HG03457 (cell line): ENCODE measurements at regions not wholly inside any gene's neighbourhood (a gene's known extent, or its start where the extent isn't known, plus 50 kb on each side); places are given as distances from the start of the nearest gene placed in this dataset.

Source experiments
- ATAC-seq: cut with Tn5 transposase; IDR thresholded peaks from one replicate; pipeline ENCODE4 v1.9.1; 2021; ENCODE audit warnings: moderate number of reproducible peaks; ENCODE audit not compliant: unreplicated experiment

DNA sequence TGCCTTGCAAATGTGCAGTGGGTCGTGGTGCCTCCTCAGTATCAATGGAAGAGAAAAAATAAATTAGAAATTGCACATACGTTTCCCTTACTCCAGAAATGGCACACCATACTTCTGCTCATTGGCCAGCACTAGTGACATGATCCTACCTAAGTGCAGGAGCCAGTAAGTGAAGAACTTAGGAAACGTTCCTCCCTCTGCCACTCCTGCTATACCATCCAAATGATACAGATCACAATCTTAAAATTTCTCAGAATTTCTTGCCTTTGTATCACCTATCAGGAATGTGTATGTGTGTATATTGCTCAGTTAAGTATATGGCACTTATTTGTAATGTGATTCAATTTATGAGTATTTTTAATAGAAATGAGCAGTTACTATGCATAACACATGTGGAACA, 237.0 kb upstream of the UBE2E3 start:
- no peak for ATAC-seq

DNA sequence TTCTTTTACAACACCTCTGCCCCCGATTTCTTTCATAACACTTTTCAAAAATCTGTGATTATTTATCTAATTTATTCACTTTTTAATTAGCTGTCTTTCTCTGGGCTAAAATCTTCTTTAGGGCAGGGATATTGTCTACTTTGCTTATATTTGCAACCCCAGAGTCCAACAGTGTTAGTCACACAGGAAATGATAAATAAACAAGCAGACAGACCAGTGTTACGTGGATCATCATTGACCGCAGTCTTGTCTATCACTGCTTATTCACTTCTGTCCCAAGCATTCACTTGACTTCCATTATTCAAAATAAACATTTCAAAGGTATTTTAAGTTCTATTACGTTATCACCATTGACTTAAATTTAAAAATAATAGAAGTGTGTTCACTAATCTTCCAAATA, 237.6 kb upstream of the UBE2E3 start:
- ATAC-seq = no peak

DNA sequence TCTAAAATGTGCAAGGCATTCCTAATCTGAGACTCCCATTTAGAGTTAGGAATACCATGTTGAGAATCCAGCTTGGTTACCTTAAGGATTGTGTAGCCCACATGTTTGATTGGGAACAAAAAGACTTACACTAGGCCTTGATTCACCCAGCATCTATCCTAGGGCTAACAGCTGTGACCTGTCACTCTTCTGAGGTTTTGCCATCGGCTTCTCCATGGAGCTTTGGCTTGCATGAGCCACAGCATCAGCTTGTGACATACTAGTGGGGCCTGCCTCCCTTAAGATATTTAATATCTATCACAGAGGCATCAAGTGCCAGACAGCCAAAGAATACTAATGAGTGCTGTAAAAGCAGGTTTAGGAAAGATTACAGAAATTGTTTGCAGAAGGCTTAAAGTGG, 241.3 kb upstream of the UBE2E3 start:
- no peak for ATAC-seq

DNA sequence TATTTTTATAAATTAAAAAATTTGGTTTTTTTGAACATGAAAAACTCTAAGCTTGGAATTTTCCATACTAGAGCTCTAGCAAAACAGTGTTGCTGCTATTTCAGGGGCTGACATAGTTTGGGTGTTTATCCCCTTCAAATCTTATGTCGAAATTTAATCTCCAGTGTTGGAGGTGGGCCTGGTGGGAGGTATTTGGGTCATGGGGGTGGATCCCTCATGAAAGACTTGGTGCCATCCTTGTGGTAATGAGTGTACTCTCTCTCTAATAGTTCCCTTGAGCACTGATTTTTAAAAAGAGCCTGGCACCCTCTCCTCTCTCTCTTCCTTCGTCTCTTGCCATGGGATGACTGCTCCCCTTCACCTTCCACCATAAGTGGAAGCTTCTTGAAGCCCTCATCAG, 244.6 kb upstream of the UBE2E3 start:
- no peak for ATAC-seq

DNA sequence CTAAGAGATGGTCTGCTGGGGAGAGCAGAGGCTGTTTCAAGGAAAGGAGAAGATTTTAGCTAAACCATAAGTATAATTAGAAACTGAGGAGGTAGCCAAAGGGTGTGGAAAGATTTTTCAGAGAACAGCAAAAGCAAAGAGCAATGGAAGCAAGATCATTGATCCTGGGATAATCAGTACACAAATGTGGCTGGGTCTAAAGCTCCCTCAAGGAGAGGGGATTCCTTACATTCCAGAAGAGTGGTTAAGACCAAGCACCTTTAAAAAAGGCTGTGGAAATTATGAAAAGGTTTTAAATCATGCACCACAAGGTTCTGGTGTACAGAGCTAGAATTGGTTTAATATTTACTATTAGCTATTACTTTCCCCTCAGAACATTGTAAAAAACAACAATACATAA, 246.0 kb upstream of the UBE2E3 start:
- no peak for ATAC-seq

DNA sequence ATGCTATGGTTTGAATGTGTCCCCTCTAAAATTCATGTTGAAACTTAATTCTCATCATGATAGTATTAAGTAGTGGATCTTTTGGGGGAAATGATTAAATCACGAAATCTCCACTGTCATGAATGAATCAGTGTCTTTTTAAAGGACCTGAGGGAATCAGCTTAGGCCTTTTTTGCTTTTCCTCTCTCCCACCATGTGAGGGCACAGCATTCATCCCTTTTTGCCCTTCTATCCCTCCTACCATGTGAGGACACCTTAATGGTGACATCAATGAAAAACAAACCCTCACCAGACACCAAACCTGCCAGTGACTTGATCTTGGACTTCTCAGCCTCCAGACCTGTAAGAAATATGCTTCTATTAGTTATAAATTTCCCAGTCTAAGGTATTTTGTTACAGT, 247.1 kb upstream of the UBE2E3 start:
- ATAC-seq = no peak

DNA sequence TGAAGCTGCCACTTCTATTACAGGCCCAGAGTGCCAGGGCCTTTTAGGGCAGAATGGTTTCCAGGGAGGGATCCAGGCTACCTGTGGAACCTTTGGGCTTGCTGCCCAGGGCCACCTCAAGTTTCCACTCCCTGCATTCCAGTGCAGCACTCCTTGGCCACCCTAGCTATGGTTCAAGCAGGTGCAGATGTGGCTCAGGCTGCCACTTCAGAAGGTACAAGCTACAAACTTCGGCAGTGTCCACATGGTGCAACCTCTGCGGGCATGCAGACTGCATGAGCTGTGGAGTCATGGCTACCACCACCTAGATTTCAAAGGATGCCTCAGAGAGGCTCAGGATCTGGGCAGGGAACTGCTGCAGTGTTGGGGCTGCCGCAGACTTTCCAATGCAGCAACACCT, 248.1 kb upstream of the UBE2E3 start:
- no peak for ATAC-seq

DNA sequence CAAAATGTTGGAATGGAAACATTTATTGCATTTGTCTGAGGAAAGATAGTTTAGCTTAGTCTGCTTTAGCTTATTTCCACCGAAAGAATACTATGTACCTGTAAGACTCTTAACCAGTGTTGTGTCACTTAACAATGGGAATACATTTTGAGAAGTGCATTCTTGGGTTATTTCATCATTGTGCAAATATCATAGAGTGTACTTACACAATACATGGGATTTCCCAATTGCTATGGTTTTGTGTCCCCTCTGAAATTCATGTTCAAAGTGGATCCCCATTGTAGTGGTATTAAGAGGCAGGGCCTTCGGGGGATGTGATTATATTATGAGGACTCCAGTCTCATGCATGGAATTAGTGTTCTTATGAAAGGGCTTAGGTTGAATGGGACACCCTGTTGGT, 249.4 kb upstream of the UBE2E3 start:
- ATAC-seq = no peak

DNA sequence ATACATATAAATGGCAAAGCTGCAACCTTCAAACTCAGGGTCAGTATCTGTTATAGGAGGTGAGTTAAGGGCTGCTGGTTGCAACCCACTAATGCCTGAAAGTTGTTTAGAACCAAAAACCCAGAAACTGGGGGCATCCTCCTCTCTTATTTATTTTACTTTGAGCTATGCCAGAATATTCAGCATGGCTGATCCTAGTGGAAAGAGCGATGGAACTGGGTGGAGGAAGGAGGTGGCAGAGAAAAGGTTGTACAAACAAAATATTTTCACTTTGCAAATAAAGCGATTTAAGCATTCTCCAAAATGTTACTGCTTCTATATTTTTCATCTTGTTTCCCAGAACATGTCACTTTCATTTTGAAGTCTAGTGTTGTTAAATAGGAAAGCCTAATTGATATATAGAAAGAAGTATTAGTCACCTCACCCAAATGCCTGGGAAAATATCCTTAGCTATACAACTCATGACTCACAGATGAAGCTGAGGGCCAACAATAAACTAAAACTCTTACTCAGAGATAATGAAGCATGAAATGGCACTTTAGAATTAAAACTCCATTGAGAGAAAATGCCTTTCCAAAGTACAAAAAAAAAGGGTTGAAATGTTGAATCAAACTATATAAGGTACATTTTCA, 251.4 kb upstream of the UBE2E3 start:
- no peak for ATAC-seq

DNA sequence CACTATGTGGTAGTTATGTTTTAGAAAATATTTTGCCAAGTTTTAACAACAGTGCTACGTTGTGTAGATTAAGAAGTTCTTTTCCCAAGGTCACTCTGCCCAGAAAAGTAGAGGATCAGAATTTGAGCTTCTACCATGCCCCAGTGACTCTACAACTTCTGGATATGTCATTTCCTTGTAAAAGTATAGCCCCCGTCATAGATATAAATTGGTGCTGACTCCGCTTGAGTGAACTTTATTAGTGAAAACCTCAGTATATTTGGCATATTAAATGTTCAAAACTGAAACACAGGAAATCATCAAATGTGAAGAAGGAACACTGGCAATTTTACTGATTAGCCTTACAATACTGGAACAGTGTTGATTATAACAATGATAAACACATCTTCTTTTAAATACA, 256.7 kb upstream of the UBE2E3 start:
- ATAC-seq = no peak

DNA sequence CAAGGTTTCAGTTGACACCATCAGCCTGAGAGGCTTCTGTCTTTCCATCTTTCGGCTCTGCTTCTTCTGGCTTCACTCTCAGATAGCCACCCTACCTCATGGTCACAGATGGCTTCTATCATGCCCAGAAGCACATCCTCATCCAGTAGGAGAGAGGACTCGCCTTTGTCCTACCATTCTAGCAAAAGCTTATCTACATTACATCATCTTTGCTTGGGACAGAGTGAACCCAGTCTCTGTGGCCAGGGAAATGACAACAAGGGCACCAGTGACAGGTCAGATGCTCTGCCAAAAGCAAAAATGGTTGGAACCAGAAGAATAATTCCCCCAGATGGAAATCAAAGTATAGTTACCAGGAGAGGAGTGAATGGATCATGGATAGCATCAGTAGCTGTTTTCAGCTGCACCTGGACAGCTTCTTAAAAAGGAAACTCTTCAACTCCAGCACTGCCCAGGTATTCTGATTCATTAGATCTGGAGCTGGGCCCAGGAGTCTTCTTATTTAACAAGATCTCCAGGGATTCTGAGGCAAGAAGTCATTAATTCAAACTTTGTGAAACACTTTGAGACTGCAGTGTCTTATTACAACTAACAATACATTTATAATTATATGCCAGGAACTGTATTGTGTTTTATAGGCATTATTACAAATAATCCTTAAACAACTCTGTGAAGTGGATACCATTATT, 257.7 kb upstream of the UBE2E3 start:
- no peak for ATAC-seq

DNA sequence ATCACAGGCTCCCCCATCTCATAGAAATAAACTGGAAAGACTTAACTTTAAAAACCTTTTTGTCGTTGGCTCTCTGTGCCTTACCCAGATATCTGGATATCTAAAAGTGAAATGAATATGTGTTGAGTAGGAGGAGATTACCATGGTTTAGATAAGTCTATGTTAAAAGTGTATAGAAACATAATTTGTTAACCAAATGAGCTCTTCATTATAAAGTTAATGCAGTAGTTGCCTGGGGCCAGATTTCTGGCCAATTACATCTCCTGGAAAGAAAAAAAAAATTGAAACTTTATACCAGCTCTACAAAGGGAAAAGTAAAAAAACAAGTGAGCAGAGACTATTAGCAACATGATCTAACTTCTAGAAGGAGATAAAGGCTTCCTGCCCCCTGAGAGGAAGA, 259.6 kb upstream of the UBE2E3 start:
- ATAC-seq = no peak

DNA sequence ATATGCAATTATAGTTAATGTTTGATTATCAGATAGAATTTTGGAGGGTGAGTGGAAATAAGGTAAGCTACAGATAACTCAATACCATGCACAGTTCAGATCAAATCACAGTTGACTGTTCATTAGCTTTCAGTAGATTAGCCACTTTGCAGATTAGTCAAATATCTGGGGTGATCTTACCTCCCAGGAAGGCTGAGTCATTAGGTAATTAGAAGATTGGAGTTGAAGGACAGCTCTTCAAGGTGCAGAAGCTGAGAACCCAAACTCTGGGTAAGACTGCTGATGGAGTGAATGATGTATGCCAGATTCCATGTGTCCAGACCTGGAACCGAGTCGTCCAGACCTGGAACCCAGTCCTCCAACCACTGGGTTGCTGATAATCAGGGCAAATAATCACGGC, 262.8 kb upstream of the UBE2E3 start:
- no peak for ATAC-seq

DNA sequence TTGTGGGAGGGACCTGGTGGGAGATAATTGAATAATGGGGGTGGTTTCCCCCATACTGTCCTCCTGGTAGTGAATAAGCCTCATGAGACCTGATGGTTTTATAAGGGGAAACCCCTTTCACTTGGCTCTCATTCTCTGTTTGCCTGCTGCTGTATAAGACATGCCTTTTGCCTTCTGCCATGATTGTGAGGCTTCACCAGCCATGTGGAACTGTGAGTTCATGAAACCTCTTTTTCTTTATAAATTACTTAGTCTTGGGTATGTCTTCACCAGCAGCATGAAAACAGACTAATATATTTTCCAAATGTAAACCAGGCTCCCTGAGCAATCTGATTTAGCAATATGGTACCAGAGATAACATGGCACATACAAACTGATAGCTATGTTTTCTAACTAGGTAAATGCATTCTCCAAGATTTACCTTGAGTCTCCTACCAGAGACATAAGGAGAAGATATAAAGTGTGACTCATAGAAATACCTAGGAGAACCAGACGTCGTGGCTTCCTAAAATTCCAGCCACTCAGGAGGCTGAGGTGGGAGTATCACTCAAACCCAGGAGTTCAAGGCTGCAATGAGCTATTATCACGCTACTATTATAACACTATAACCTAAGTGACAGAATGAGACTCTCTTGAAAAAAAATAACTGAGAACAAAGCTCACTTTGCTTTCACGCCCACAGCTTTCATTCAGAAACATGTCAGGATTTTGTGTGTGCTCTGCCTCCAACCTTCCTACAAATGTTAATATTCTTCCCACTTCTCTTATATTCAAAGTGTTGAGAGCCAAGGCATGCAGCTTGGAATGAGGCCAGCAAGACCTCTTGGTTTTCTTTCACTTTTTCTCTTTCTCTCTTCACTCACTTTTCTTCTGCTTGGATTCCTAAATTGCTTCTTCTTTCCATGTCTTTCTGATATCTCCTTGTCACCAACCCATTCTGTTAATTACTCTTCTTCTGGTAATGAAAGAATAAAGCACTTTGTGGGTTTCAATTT, 263.9 kb upstream of the UBE2E3 start:
- no peak for ATAC-seq

DNA sequence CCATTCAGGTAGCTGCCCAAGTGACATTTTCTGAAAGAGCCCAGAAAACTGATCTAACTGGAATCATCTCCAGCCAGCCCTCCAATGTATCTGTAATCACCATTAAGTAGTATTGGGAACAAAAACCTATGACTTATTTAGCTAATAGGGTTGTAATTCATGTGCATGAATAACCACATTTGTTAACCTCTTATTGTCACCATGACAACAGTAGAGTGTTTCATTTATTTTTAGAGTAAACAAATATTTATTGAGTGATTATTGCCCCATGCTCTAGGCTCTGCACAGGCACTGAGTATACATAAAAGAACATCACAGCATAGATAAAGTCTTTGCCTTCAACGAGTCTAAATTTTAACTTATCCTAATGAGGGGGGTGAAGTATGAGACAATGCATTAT, 265.4 kb upstream of the UBE2E3 start:
- no peak for ATAC-seq

DNA sequence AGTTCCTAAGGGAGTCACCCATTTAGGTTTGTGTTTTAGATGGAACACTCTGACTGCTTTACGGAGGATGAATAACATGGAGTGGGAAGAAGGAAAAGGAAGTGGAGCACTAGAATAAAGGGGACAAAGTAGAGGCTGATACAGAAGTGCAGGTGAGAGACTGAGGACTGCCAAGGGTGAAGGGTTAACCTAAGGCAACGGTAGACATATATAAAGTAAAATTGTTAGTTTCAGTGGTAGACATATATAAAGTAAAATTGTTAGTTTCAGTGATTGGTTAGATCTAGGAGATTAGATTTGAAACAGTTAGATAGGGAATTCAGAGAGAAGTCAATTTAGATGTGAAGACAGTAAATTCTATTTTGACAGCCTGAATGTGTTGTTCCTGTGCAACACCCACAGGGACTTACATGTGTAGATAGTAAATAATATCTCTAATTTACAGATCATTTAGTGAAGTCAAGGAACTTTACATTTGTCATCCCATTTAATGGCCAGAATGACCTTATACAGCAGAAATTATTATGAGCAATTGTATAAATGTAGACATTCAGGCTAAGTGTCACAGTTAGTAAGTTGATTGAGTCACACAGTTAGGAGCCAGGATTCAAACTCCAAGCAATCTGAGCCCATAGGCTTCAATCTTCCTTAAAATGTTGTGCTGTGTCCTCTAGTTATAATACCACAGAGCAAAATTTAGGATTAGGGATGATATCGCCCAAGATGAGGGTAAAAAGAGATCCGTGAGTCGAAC, 270.8 kb upstream of the UBE2E3 start:
- ATAC-seq = no peak

DNA sequence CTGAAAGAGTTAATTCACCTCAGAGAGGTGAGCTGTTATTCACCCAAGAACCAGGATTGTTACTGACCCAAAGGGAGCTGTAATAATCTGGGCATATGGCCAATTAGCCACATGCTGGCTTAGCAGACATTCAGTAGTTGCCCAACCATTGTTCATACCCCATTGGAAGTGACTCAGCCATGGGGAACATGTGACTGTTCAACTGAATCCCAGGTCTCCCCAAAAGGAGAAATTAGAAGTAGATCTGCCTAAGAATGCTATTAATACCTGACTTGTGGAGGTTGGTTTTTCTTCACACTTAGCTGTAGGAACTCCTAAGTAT, 272.6 kb upstream of the UBE2E3 start:
- ATAC-seq = no peak

DNA sequence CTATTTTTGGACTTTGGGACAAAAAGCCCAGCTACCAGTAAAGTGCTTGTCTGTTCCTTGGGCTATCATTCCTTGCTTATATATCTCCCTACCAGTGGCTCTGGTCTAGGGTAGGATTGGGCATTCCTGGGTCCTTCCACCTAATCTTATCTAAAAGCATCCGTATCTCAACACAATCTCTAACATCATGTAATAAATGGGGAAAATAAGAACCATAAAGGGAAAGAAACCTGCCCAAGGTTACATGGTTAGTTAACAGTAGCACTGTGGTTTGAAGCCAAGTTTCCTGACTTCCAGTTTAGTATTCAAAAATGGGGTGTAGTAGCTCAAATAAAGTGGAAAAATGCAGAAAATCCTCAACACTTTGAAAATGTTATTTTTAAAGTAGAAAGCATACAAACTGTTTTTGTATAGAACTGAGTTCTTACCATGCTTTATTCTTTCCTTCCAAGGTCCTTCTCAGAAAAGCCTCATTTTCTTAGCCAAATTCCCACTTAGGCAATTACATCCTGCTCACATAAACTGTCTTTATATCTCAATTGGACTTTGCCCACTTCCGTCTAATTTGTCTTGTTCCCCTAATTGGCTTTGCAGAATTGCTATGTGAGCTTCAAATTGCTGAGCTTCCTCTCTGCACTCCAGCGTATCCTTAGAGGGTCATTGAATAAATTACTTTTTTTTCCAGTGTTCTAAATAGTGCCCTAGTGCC, 273.1 kb upstream of the UBE2E3 start:
- no peak for ATAC-seq

DNA sequence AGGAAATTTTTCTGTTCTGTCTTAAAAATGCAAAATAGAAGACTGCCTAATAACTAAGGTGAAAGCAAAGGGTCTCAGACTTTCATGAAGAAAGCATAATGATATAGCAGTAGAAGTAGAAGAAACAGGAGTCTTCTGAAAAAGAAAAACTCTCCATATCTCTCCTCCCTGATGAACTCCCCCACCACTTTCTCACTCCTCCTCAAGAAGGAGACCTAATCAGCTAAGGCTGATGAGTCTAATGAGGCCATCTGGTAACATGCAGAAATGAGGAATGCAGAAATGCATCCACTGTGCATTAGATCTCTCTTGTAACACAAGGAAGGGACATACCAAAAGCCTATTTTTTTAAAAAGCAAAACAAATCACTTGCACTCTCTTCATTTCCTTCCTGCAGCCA, 273.7 kb upstream of the UBE2E3 start:
- ATAC-seq = no peak

DNA sequence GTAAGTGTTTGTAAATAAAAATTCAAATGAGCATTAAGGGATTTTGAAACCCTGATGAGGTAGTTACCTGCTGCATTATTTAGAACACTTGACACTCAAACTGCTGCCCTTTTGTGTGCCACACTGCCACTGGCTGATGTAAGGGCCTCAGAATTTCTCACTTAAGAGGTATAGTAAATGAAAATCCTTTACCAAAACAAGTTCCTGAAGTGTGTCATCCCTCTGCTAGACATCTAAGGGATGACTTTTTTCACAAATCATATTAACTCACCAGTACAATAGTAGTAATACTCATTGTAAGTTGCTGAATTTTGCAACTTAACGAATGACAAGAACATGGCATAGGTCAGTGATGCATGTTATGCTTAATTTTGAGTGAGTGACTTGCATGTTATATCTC, 274.9 kb upstream of the UBE2E3 start:
- no peak for ATAC-seq

DNA sequence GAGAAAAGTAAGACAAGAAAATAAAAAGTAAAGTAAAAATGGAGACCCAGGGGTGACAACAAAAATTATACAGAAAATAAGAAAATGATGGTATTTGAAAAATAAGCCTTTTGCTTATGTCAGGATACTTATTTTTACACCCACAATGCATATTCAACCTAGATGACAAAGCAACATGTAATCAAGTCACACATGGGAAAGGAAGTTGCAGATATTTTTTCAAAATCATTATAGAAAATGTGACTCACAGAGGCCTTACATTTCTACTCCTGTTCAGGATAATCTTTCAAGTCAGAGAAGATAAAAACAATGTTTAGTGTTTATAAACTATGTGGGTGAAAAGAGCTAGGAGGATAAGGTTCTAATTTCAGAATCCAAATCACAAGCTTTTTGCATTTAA, 275.3 kb upstream of the UBE2E3 start:
- ATAC-seq = no peak
